ENCODE measurements at regions not wholly inside any gene's neighbourhood (a gene's known extent, or its start where the extent isn't known, plus 50 kb on each side); places are given as distances from the start of the nearest gene placed in this dataset.

DNA sequence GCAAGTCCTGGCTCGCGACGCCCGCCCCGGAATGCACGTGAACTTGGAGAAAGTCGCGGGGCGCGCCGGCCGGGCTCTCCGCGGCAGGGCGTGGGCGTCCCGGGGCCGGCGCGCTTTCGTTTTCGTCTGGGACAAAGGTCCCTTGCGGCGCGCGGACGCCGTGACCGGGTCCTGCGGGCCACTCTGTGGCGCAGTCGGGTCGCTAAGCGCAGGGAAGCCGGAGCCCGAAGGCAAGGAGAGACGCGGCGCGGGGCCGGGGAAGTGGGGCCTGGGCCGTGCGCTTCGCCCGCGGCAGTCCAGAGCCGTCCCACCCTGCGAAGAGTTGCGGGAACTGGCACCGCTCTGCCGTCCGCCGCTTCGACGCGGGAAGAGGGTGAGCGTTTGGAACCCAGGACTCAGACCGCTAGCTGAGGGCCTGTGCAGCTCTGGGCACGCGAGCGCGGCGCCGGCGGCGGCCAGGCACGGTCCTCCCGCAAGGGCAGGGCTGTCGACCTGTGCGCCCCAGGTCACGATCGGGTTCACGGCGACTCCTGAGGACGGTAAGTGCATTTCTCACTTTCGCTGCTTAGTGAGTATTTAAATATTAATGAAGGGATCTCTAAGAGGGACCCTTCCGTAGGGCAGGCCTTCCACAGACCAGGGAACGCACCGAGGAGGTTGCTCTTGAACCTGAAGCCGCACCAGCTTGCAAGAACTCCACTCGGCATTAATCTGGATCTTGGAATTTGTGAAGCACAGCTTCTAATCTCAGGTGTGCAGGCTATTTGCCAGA, 78.0 kb upstream of the PPARA start:
- TF ChIP-seq, protein P1, sequence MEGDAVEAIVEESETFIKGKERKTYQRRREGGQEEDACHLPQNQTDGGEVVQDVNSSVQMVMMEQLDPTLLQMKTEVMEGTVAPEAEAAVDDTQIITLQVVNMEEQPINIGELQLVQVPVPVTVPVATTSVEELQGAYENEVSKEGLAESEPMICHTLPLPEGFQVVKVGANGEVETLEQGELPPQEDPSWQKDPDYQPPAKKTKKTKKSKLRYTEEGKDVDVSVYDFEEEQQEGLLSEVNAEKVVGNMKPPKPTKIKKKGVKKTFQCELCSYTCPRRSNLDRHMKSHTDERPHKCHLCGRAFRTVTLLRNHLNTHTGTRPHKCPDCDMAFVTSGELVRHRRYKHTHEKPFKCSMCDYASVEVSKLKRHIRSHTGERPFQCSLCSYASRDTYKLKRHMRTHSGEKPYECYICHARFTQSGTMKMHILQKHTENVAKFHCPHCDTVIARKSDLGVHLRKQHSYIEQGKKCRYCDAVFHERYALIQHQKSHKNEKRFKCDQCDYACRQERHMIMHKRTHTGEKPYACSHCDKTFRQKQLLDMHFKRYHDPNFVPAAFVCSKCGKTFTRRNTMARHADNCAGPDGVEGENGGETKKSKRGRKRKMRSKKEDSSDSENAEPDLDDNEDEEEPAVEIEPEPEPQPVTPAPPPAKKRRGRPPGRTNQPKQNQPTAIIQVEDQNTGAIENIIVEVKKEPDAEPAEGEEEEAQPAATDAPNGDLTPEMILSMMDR (IDR thresholded peaks at IDR 0.05), result no peak
- TF ChIP-seq EP300 (IDR thresholded peaks at IDR 0.05) (no peak), POLR2A (IDR thresholded peaks at IDR 0.05) (no peak)

Measured in ovary (tissue), 3 donors.